HG03432 (cell line): ENCODE measurements at regions not wholly inside any gene's neighbourhood (a gene's known extent, or its start where the extent isn't known, plus 50 kb on each side); places are given as distances from the start of the nearest gene placed in this dataset.

Source experiments
- ATAC-seq: cut with Tn5 transposase; IDR thresholded peaks from one replicate; pipeline ENCODE4 v1.9.1; 2021; ENCODE audit warnings: mild to moderate bottlenecking, moderate library complexity; ENCODE audit not compliant: unreplicated experiment

DNA sequence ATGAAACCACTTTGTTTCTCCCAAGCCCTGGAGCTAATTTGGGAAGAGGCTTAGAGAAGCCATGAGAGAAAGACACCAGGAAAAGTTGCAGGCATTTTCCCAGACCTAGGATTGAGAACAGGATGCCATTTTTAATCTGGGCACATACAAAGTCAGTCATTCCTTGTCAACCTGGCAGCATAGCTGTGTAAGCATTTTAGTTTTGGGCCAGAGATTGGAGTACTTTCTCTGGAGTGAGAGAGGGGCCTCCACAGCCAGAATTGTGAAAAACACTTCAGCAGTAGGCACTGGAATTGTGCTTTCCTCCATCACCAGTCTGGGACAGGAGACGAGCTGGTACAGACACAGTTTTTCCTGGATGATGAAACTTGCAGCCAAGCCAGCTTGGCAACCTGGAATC, 390.3 kb upstream of the DMAC1 start:
- ATAC-seq, result no peak

DNA sequence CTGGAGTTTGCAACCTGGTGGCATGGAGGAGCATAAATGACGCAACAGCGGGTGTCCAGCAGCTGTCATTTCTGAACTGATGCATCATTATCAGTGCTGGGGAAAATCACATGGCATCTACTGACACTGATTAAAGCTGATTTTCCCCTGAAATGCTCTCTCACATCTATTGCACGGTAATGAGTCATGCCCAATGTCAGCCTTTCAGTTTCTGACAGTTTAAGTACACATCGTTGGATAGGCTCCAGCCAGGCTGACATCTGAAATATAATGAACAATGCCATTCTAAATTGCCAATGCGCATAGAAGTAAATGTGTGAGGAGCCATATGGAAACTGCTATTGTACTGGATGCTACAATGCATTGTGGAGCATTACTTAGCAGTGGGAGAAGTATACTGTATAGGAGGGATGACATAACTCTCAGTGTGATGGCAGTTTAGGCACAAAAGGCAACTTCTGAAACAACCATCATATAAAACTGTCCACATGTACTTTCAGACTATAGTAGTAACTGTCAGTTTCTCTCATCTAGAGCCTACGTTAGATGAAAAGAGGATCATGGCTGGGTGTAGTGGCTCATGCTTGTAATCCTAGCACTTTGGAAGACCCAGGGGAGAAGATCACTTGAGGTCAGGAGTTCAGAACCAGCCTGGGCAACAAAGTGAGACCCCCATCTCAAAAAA, 389.3 kb upstream of the DMAC1 start:
- peak; percentile 75 for ATAC-seq

DNA sequence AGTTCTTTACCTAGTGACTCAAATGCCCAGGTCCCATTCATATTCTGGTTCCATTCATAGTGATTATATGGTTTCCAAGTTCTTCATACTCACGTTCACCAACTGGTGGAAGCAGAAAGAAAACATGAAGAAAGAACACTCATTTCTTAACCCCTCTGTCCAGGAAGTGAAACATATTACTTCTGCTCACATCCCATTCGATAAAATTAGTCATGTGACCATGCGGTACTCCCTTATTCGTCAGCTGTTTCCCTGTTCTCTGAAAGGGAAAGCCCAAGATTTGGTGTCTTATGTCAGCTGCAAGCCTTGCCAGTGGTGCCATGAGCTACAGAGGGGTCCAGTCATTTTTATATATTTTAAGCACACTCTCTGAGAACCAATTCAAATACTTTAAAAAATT, 387.0 kb upstream of the DMAC1 start:
- no peak for ATAC-seq

DNA sequence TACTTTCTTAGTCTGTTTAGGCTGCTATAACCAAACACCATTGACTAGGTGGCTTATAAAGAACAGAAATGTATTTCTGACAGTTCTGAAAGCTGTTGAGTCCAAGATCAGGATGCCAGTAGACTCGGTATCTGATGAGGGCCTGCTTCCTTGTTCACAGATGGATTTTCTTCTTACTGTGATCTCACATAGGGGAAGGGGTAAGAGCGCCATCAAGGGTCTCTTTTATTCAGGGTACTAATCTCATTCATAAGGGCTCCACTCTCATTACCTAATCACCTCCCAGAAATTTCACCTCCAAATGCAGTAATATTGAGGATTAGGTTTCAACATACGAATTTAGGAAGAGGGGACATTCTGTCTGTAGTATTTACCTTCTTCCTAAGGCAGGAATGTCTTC, 384.0 kb upstream of the DMAC1 start:
- ATAC-seq, result no peak

DNA sequence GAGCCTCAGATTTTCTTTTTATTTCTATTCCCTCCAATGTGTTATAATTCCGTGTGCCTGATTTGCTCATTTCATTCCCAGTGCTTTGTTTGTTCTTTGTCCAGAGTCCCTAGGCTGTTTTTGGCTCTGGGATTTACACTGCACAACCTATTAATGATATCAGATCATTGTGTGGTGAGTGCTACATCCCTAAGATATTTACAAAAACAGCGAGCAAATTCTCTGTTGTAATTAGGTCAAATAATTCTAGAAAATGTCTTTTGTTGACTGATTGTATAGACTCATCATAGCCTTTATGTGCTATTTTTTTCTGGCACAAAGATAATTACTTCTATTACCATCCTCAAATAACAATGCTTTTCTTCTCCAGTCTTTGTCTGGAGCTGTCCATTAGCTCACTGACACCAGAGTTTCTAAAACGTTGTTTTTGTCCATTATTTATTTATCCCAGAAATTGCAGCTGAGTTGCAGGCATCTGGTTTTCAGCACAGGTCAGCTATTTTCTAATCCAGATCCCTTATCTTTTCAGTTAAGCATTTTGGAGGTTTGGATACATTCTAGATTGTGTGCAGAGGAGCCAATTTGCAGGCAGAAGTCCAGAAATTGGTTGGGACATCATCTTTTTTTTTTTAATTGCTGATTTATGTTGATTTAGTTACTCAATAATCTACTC, 379.9 kb upstream of the DMAC1 start:
- ATAC-seq, result no peak

DNA sequence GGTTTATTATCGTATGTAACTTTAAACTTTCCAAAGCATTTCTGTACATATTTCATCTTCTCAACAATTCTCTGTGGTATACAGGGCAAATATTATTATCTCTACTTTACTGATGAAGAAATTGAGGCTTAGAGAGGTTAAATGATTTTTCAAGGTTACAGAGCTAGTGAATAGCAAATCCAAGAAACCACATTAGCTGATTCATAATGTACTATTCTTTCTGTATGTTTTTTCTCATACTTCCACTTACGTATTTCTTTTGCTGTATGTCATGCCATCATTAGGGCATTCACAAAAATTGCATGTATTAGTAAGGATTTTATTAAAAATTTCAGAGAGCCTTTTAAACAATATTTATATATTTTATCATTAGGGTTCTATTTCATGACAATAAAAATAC, 372.4 kb upstream of the DMAC1 start:
- ATAC-seq, result no peak

DNA sequence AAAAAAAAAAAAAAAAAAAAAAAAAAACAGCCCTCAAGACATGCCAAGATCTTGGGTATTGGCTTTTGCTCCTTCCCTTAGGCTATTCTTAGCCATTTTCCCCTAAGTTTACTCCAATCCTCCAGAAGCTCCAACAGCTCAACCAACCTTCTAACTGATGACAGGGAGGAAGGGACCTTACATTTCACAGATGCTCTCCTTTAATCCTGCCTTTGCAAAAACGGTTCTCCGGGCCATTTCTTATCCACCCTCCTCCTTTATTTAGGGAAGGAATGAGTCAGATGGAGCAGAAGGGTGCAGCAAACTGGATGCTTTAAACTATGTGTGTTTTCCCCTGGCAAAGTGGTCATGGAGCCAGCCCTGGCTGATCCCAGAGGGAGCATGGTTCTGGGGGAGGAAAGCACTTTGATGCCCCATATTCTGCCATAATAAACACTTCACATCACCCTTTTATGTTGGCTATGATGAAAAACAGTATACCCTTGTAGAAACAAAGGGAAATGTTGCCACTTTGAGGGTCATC, 369.4 kb upstream of the DMAC1 start:
- ATAC-seq, result no peak

DNA sequence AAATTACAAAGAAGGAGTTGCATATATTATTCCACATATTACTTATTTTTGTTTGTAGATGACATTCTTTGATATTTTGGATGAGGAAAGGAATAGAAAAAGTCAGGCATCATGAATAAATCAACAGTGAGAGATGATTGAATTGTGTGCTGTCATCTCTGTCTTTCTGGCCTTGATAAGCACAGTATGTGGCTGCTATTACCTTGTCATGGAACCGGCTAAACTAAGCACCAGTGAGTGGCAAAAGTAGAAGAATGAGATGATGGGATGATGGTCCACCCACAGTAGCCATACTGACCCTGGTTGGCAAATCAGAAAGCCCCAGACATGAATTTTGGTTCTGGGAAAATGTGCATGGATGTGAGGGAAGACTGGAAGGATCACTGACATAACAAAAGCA, 361.2 kb upstream of the DMAC1 start:
- ATAC-seq, result no peak

DNA sequence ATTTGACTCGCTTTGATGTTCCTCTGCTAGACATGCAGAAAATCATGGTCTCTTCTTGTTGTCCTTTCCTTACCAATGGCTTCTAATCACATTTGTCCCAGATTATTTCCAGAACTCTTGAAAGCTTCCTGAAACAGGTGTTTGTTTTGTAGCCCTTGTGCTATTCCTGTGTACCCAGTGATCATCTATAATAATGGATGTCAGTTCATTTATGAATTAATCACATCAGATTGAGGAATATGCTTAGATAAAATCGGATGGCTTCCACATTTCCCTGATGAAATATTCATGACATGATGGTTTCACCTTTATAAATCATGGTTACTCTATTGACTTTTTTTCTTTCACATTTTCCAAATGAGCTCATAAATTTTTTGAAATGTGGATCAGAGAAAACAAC, 359.0 kb upstream of the DMAC1 start:
- ATAC-seq, result no peak

DNA sequence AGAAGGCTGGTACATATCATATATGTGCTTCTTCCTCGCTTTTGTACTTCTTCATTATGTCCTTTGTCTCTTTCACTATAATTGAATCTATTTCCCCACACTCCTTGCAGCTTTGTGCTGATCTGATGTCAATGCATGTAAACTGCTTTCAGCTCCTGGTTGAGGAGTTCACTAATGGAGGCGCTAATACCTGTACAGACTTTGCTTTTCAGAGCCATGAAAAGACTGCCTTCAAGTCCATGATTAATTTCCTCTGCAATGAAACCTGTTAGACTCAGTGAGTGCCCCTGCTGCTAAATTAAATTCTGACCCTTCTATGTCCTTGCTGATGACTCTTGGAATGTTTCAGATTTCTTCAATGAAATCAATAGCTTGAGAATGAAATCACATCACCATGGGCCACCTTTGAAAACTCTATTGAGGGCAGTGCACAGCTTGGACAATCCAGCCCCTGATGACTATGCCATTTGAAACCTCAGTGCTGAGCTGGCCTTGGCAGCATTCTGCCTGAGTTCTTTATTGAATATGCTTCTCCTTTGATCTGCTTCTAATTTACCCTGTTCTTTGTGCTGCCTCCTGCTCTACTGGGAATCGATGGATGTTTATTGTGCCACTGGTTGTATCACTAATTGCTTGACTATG, 358.2 kb upstream of the DMAC1 start:
- no peak for ATAC-seq

DNA sequence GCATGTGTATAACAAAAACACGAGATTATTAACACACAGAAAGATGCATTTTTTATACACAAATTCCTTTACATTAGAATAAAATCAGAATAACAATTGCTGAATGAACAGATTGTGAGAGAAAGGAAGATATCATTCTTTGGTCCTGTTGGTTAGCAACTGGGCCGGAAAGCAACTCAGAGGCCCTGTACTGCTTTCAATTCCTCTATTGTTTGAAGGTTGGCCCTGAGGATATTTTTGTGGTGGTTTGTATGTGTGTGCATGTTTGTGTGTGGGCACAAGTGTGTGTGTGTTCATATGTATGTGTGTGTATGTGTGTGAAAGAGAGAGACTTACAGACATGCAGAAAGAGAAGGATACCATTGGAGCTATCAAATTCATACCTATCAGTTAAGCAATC, 356.8 kb upstream of the DMAC1 start:
- ATAC-seq, result no peak

DNA sequence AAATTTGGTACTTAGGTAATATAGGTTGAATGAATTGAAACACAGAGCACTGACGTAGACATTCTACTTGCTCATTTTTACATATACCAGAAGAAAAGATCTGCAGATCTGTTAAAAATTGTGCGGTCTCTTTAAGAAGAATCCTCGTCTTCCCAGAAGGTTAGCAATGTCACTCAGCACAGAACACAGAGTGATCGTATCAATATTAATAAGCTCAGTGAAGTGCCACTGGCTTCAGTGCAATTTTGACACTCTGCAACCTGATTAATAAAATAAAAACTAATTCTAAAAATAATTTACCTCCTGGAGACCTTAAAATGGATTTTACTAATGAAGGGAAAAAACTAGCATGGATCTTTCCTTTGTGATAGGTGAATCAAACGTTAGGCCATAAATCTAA, 356.1 kb upstream of the DMAC1 start:
- no peak for ATAC-seq

DNA sequence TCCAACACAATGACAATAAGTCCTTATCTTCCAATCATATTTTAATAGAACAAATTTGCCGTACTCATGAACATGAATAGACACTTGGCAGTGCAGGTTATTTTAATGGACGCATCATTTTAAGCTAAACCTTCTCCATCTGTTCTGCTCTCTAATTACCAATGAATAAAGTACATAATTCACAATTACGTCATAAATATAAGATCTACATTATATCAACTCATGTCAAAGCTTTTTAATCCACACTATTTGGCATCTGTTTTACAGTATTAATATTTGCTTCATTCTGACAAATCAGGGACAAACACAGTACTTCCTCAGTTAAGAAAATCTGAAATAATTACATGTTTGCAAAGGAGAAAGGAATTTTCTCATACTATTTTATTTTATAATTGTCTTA, 344.1 kb upstream of the DMAC1 start:
- no peak for ATAC-seq

DNA sequence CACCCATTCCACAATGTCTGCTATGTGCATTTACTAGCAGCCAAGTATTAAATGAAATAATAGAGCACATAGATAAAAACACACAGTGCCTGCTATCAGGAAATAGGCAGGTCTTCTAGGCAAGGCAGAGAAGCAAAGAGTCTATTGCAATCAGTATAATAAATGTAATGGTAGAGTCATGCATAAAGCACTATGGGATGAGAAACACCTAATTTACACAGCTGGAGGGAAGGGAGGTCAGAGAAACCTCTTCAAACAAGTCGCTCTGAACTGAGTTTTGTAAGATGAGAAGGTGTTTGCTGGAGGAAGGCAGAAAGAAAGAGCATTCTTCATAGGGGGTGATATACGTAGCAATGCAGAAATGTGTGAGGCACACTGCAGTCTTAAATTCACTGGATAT, 341.0 kb upstream of the DMAC1 start:
- no peak for ATAC-seq

DNA sequence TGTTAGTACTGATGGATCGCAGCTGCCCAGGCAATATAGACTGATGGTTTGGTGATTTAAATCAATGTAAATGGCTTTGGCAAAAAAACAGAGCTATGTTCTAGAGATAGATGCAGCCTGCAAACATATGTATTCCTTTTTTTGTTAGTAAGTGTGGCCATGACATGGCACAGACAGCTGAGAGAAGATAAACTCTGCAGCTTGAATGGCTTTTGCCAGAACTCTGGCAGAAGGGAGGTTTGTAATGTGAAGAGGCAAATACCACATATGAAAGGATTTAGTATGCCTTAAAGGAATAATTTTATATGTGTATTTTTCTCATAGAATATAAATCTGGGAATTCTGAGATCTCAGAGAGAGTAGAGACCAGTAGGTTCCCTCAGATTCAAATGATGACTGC, 340.2 kb upstream of the DMAC1 start:
- no peak for ATAC-seq

DNA sequence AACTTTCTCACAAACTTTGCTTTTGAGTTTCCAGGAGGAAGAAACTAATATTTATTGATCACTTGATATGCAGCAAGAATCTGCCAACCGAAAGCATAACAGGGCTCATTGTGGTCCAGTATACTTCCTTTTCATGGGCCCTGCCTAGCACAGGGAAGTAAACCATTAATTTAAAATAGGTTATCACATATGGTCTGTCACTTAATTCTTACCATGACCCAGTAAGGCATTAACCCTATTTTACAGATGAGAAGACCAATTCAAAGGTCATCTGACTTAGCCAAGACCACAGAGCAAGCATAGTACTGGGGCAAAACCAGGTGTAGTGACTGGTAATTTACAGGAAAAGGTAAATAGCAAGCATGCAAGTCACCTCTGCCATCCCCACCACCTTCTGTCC, 336.9 kb upstream of the DMAC1 start:
- ATAC-seq, result peak; percentile 73

DNA sequence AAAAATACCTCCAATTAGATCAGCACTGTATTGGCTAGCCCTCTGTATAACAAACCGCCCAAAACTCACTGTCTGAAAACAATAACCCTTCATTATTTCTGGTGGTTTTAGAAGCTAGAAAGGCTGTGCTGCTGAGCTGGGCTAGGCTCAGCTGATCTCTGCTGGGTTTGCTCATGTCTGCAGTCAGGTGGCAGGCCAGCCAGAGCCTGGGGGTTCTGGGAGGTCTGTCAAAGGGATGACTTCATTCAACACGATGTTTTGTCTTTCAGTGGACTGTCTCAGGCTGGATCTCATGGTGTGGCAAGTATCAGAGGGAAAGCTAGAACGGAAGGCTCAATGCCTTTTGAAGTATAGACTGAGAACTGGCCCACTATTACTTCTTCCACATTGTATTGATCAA, 335.1 kb upstream of the DMAC1 start:
- no peak for ATAC-seq

DNA sequence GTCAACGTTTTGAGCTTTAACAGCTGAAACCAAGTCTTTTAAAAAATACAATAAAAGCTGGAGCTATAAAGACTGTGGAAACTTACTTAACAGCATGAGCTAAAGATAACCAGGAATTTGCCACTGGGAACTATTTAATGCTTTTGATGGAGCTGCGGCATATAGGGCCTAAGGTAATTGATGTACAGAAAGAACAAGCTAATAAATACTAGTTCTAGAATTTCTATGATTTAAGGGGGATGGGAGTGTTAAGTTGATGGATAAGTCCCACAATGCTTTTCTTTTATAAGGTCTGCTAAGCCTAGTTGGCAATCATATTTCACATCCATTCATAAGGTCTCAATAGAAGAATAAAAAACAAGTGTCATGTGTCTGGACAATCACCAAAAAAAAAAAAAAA, 334.0 kb upstream of the DMAC1 start:
- no peak for ATAC-seq

DNA sequence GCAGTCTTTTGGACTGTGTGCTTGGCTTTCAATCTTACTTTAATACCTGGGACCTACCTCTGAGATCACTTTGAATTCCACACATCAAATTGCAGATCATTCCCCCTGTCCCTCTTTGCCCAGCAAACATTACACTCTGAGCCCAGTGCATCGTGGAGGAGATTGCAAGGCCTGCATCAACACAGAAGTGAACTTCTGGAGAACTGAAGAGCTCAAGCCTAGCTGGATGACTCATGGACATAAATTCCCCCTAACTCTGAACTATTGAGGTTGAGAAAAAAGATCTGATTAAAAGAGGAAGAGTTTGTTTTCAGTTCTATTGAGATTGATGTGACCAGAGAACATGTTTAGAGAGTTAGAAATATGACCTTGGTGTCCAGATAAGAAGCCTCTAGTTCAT, 316.0 kb upstream of the DMAC1 start:
- no peak for ATAC-seq

DNA sequence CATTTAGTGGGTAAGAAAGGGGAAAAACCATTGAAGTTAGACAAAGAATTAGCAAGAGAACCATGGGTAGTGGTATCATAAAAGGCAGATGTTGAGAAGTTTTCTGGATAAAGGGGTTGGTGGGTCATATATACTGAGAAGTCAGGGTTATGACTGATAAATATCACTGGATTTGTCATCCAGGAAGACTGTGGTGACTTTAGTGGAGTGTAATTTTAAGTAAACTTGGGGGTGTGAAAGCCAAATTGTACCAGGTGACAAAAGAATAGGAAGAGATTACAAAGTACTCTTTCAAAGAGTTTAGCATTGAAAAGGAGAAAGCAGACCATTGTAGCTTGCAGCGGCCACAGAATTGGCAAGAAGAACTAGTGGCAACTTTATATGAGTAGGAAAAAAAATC, 315.2 kb upstream of the DMAC1 start:
- ATAC-seq, result no peak

DNA sequence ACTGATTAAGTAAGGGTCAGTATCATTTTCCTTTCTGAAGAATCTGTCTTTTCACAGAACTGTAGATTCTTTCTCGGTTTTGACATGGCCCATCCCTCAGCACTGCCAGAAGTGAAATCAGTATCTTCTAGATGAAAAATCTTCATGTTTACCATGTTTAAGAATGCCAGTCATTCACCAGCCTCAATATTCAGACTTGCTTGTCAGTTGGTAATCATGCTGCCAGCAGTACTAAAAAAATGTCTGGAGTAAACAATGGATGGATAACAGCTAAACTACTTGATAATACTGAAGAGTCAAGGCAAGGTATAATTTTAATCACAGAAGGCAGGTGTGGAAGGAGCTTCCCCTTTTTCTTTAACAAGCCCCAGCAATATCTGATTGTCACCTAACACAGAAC, 306.8 kb upstream of the DMAC1 start:
- no peak for ATAC-seq

DNA sequence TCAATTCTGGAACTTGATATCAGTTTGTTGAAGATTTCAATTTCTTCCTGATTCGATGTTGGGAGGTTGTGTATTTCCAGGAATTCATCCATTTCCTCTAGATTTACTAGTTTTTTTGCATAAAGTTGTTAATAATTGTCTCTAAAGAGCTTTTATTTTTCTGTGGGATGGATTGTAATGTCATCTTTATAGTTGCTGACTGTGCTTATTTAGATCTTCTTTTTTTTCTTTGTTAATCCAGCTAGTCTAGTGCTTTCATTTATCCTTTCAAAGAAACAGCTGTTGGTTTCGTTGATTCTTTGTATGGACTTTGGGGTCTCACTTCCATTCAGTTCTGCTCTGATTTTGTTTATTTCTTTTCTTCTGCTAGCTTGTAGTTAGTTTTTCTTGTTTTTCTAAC, 302.0 kb upstream of the DMAC1 start:
- no peak for ATAC-seq
